ENCODE measurements at regions not wholly inside any gene's neighbourhood (a gene's known extent, or its start where the extent isn't known, plus 50 kb on each side); places are given as distances from the start of the nearest gene placed in this dataset.

GRCh38 chr10:10514797-10515196 lies 502.9 kb upstream of the CELF2 start:
- ChIA-PET RAD21 (ENCODE audit: unreplicated experiment) (no interaction called here), POLR2A (no interaction called here), CTCF (no interaction called here), SMC1A (ENCODE audit: uncharacterized antibody, unreplicated experiment) (no interaction called here)
- Histone ChIP-seq H3K27me3 (replicated peaks in 1 of 2; ENCODE audit: control insufficient read depth in 2 of 2, insufficient read depth in 2 of 2, low read length in 1 of 2) (no peaks in the 10 kb centered on the region), H3K9me3 (replicated peaks; ENCODE audit: control insufficient read depth, insufficient read depth, low read length) (no peaks in the 10 kb centered on the region), H4K20me1 (ENCODE audit: control insufficient read depth, insufficient read depth) (no peaks in the 10 kb centered on the region), H3K4me3 (no peak overlapping the region), H3K4me1 (ENCODE audit: control insufficient read depth, insufficient read depth, low read length) (no peaks in the 10 kb centered on the region), H3K27ac (ENCODE audit: control insufficient read depth, insufficient read depth) (no peak overlapping the region), H3K79me2 (ENCODE audit: control insufficient read depth, insufficient read depth, low read length) (no peaks in the 10 kb centered on the region), H3K36me3 (ENCODE audit: control insufficient read depth in 2 of 2, insufficient read depth in 2 of 2, low read length in 1 of 2) (no peaks in the 10 kb centered on the region), H3K9ac (ENCODE audit: control insufficient read depth, insufficient read depth, low read length) (no peak overlapping the region), H3K4me2 (ENCODE audit: control insufficient read depth, insufficient read depth) (no peak overlapping the region), H2AFZ (ENCODE audit: control insufficient read depth, low read depth, low read length) (no peak overlapping the region)
- 47% methylated on average over 3 of the region's 3 CpGs for WGBS (ENCODE audit: insufficient coverage, insufficient replicate concordance, low lambda C conversion rate, missing lambda C conversion rate)
- DNase-seq (ENCODE audit: low read depth, low spot score): no peak
- intact Hi-C loops (cut with micrococcal nuclease; ENCODE audit: unreplicated experiment) (no loop called here), in situ Hi-C loops (cut with MboI) (no loop called here)
- no peak for TF ChIP-seq RFX5 (IDR thresholded peaks at IDR 0.05; ENCODE audit: low read depth, low read length)
- no peak for TF ChIP-seq ZNF384 (IDR thresholded peaks at IDR 0.05; ENCODE audit: borderline replicate concordance, low read depth, low read length)
- no peak for TF ChIP-seq MYC (IDR thresholded peaks at IDR 0.05; ENCODE audit: insufficient read depth, insufficient read length, insufficient replicate concordance, low read length, severe bottlenecking)
- no peak for TF ChIP-seq SREBF2 (IDR thresholded peaks at IDR 0.05; ENCODE audit: low read length)
- TF ChIP-seq ASH2L (IDR thresholded peaks at IDR 0.05; ENCODE audit: borderline replicate concordance, low read depth): no peak
- TF ChIP-seq POLR2AphosphoS5 (IDR thresholded peaks at IDR 0.05; ENCODE audit: low read length): no peak
- TF ChIP-seq ZBTB33 (IDR thresholded peaks at IDR 0.05): no peak
- TF ChIP-seq CEBPB (IDR thresholded peaks at IDR 0.05; ENCODE audit: borderline replicate concordance in 1 of 2, low read depth in 2 of 2, low read length in 2 of 2): no peak
- TF ChIP-seq PML (IDR thresholded peaks at IDR 0.05; ENCODE audit: low read length): no peak
- TF ChIP-seq MEF2B (IDR thresholded peaks at IDR 0.05; ENCODE audit: partially characterized antibody, poor library complexity, severe bottlenecking): no peak
- no peak for TF ChIP-seq SIN3A (IDR thresholded peaks at IDR 0.05; ENCODE audit: low read depth, low read length)
- TF ChIP-seq MYB (IDR thresholded peaks at IDR 0.05; ENCODE audit: borderline replicate concordance, low read depth, low read length): no peak
- no peak for ATAC-seq
- no peak for FAIRE-seq
- no TSS peak for BruUV-seq (replicated peaks)
